RWPE2 (cell line): ENCODE measurements at regions not wholly inside any gene's neighbourhood (a gene's known extent, or its start where the extent isn't known, plus 50 kb on each side); places are given as distances from the start of the nearest gene placed in this dataset.
"Not testable (repeated sequence)": the region's sequence is repeated elsewhere in the genome, so short reads cannot be mapped to it uniquely, and the experiment has no call there.

Source experiments
- ATAC-seq: fragments of 200-7000 bp; cut with Tn5 transposase; 3 replicates; pipeline ENCODE4 v1.9.1; 2021; ENCODE audit warnings: low read depth
- DNase-seq: peaks from one replicate; pipeline ENCODE4 v3.0.0-alpha.2; 2020; ENCODE audit warnings: low spot score
- H3K27ac ChIP-seq: fragments of 450-650 bp; 2 replicates; pipeline ENCODE4 v1.5.1; 2017; ENCODE audit warnings: mild to moderate bottlenecking; ENCODE audit not compliant: poor library complexity, severe bottlenecking
- H3K27me3 ChIP-seq: fragments of 250-450 bp; sonication (Bioruptor Pico); 2 replicates; pipeline ENCODE4 v1.5.1; 2021; ENCODE audit warnings: mild to moderate bottlenecking, moderate library complexity; ENCODE audit not compliant: insufficient read depth, poor library complexity, severe bottlenecking
- H3K36me3 ChIP-seq: fragments of 250-450 bp; sonication (Bioruptor Pico); 2 replicates; pipeline ENCODE4 v1.5.1; 2020; ENCODE audit warnings: low read depth, mild to moderate bottlenecking, moderate library complexity
- H3K4me1 ChIP-seq: fragments of 250-450 bp; sonication (Bioruptor Pico); 2 replicates; pipeline ENCODE4 v1.5.1; 2021; ENCODE audit warnings: mild to moderate bottlenecking, moderate library complexity; ENCODE audit not compliant: insufficient read depth, poor library complexity, severe bottlenecking
- H3K4me3 ChIP-seq: fragments of 250-450 bp; sonication (Bioruptor Pico); 2 replicates; pipeline ENCODE4 v1.5.1; 2021; ENCODE audit warnings: mild to moderate bottlenecking, moderate library complexity; ENCODE audit not compliant: severe bottlenecking
- H3K9me3 ChIP-seq: fragments of 250-450 bp; sonication (Bioruptor Pico); 2 replicates; pipeline ENCODE4 v1.5.1; 2021; ENCODE audit warnings: mild to moderate bottlenecking, moderate library complexity; ENCODE audit not compliant: severe bottlenecking
- CTCF ChIP-seq: fragments of 450-650 bp; IDR thresholded peaks from one replicate; pipeline ENCODE4 v1.5.1; 2017; ENCODE audit warnings: mild to moderate bottlenecking, moderate library complexity; ENCODE audit not compliant: poor library complexity, severe bottlenecking

GRCh38 chr10:22467393-22467792 lies 122.1 kb downstream of the SPAG6 start:
- ATAC-seq, H3K36me3 ChIP-seq, DNase-seq, H3K9me3 ChIP-seq, H3K27ac ChIP-seq, H3K27me3 ChIP-seq, H3K4me3 ChIP-seq, H3K4me1 ChIP-seq: not testable (repeated sequence)

- no peaks in the 10 kb centered on the region for H3K4me1 ChIP-seq
- no peak overlapping the region for H3K4me3 ChIP-seq
- H3K36me3 ChIP-seq, result no peaks in the 10 kb centered on the region
- no peak for DNase-seq
- no peak overlapping the region for H3K27ac ChIP-seq
- no peaks in the 10 kb centered on the region for H3K9me3 ChIP-seq
- peaks cover 16% of the 10 kb centered on the region for H3K27me3 ChIP-seq
- ATAC-seq, result no peak
- TF ChIP-seq CTCF, result no peak
Observed at GRCh38 chr10:22468570-22469320, 123.4 kb downstream of the SPAG6 start.

- no peak for DNase-seq
- no peak for ATAC-seq
- no peak overlapping the region for H3K27ac ChIP-seq
- H3K4me1 ChIP-seq, result no peaks in the 10 kb centered on the region
- H3K27me3 ChIP-seq, result peaks cover 49% of the 10 kb centered on the region
- no peak for TF ChIP-seq CTCF
- H3K9me3 ChIP-seq, result no peaks in the 10 kb centered on the region
- H3K4me3 ChIP-seq, result no peak overlapping the region
- no peaks in the 10 kb centered on the region for H3K36me3 ChIP-seq
Observed at GRCh38 chr10:22473044-22473443, 127.7 kb downstream of the SPAG6 start.

GRCh38 chr10:22473459-22473858 lies 128.2 kb downstream of the SPAG6 start:
- H3K9me3 ChIP-seq, result no peaks in the 10 kb centered on the region
- no peak overlapping the region for H3K27ac ChIP-seq
- H3K4me1 ChIP-seq, result no peaks in the 10 kb centered on the region
- no peak for TF ChIP-seq CTCF
- ATAC-seq, result no peak
- no peak for DNase-seq
- no peak overlapping the region for H3K4me3 ChIP-seq
- peaks cover 49% of the 10 kb centered on the region for H3K27me3 ChIP-seq
- no peaks in the 10 kb centered on the region for H3K36me3 ChIP-seq

- Histone ChIP-seq H3K9me3 (no peaks in the 10 kb centered on the region), H3K4me3 (peak overlapping the region; percentile 21), H3K36me3 (no peaks in the 10 kb centered on the region), H3K27ac (no peak overlapping the region), H3K27me3 (peaks cover 47% of the 10 kb centered on the region), H3K4me1 (no peaks in the 10 kb centered on the region)
- no peak for TF ChIP-seq CTCF
- ATAC-seq, result peak; percentile 41; the same call in 1 of the 3 replicates
- no peak for DNase-seq
Observed at GRCh38 chr10:22475651-22476600, 130.6 kb downstream of the SPAG6 start.
